Fibroblast of lung (primary cell): ENCODE measurements at regions not wholly inside any gene's neighbourhood (a gene's known extent, or its start where the extent isn't known, plus 50 kb on each side); places are given as distances from the start of the nearest gene placed in this dataset.

ENCODE experiments used
- EZH2 ChIP-seq: IDR thresholded peaks from 2 replicates; pipeline ENCODE4 v1.5.1; 2012; ENCODE audit warnings: low read length, control low read depth, mild to moderate bottlenecking; ENCODE audit errors: missing control alignments
- TF ChIP-seq, protein P1 (sequence below), 2 donors: IDR thresholded peaks in 1 of 2; conservative IDR thresholded peaks in 1 of 2; 1 replicate in 1 of 2; 2 replicates in 1 of 2; pipeline ENCODE4 v1.5.1; 2011 to 2012; ENCODE audit warnings: low read length in 2 of 2, control low read depth in 1 of 2, inconsistent platforms in 1 of 2, low read depth in 1 of 2, mild to moderate bottlenecking in 1 of 2

GRCh38 chr9:95691435-95691834 is 174.7 kb upstream of the PTCH1 start:
- TF ChIP-seq, protein P1, sequence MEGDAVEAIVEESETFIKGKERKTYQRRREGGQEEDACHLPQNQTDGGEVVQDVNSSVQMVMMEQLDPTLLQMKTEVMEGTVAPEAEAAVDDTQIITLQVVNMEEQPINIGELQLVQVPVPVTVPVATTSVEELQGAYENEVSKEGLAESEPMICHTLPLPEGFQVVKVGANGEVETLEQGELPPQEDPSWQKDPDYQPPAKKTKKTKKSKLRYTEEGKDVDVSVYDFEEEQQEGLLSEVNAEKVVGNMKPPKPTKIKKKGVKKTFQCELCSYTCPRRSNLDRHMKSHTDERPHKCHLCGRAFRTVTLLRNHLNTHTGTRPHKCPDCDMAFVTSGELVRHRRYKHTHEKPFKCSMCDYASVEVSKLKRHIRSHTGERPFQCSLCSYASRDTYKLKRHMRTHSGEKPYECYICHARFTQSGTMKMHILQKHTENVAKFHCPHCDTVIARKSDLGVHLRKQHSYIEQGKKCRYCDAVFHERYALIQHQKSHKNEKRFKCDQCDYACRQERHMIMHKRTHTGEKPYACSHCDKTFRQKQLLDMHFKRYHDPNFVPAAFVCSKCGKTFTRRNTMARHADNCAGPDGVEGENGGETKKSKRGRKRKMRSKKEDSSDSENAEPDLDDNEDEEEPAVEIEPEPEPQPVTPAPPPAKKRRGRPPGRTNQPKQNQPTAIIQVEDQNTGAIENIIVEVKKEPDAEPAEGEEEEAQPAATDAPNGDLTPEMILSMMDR (conservative IDR thresholded peaks at IDR 0.05 in 1 of 2, IDR thresholded peaks at IDR 0.05 in 1 of 2; ENCODE audit: low read depth in 1 of 2, low read length in 2 of 2) = no peak
- no peak for TF ChIP-seq EZH2
